ENCODE measurements at regions not wholly inside any gene's neighbourhood (a gene's known extent, or its start where the extent isn't known, plus 50 kb on each side); places are given as distances from the start of the nearest gene placed in this dataset.

GRCh38 chr1:29579821-29580425 is 343.6 kb downstream of the PTPRU start:
- ATAC-seq (ENCODE audit: low FRiP score in 2 of 2) (no peak), DNase-seq (no peak)
- Histone ChIP-seq H3K4me1 (no peaks in the 10 kb centered on the region), H3K27ac (no peak overlapping the region), H3K9me3 (no peaks in the 10 kb centered on the region), H3K27me3 (no peaks in the 10 kb centered on the region), H3K36me3 (no peaks in the 10 kb centered on the region), H3K4me3 (no peak overlapping the region)
- TF ChIP-seq POLR2A (IDR thresholded peaks at IDR 0.05), result no peak
- no peak for TF ChIP-seq EP300 (IDR thresholded peaks at IDR 0.05)
- no peak for TF ChIP-seq CTCF (IDR thresholded peaks at IDR 0.05)
- no peak for TF ChIP-seq POLR2AphosphoS5 (IDR thresholded peaks at IDR 0.05)
- 72 to 75% methylated on average over 5 of the region's 5 CpGs for WGBS, 2 donors

DNA sequence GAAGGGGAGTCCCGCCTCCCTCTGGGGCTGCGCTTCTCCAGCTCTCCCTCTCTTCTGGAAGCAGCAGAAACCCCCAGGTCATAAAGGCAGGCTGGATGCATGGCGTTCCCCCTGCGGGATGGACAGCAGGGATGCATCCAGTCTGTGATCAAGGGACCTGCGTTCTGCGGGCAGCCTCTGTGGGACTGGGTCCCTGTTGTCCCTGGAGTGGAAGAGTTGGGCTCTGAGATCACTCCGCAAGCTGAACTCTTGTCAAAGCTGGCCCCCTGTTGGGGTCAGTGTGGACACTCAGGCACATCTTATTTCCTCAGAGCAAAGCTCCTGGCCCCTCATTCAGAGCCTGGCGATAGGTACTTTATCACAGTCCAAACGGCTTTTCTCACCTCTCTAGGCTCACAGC is 341.2 kb downstream of the PTPRU start:
- no peak overlapping the region for H3K27ac ChIP-seq
- H3K4me1 ChIP-seq, result no peaks in the 10 kb centered on the region
- DNase-seq, result no peak
- no peaks in the 10 kb centered on the region for H3K27me3 ChIP-seq
- H3K36me3 ChIP-seq, result no peaks in the 10 kb centered on the region
- H3K4me3 ChIP-seq, result no peak overlapping the region
- TF ChIP-seq POLR2A (IDR thresholded peaks at IDR 0.05), result no peak
- TF ChIP-seq EP300 (IDR thresholded peaks at IDR 0.05), result no peak
- no peak for TF ChIP-seq POLR2AphosphoS5 (IDR thresholded peaks at IDR 0.05)
- TF ChIP-seq CTCF (IDR thresholded peaks at IDR 0.05), result no peak
- 54 to 64% methylated on average over 5 to 9 of the region's 9 CpGs for WGBS, 2 donors
- no peaks in the 10 kb centered on the region for H3K9me3 ChIP-seq
- no peak for ATAC-seq (ENCODE audit: low FRiP score in 2 of 2)

DNA sequence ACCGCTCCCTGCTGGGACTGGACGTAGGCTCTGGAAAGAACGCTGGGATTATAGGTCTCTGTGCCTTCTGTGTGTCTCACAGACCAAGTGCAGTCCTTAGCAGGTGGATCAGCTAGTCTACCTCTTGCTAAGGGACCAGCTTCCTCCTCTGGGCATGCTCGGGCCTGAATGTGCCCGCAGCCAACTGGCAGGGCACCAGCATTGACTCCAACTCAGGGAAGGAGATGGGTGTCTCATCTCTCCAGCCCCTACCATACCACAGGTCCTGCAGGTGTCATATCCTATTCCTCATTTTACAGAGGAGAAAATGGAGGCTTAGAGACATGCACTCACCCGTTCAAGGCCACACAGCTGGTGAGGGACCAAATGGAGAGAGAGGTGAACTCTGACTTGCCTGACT is 340.2 kb downstream of the PTPRU start:
- ATAC-seq (ENCODE audit: low FRiP score in 2 of 2) (no peak), DNase-seq (no peak)
- Histone ChIP-seq H3K4me1 (no peaks in the 10 kb centered on the region), H3K4me3 (no peak overlapping the region), H3K36me3 (no peaks in the 10 kb centered on the region), H3K27me3 (no peaks in the 10 kb centered on the region), H3K27ac (no peak overlapping the region), H3K9me3 (no peaks in the 10 kb centered on the region)
- TF ChIP-seq EP300 (IDR thresholded peaks at IDR 0.05) (no peak), POLR2A (IDR thresholded peaks at IDR 0.05) (no peak), POLR2AphosphoS5 (IDR thresholded peaks at IDR 0.05) (no peak), CTCF (IDR thresholded peaks at IDR 0.05) (no peak)
- WGBS, 2 donors, result 76 to 89% methylated on average over 4 to 6 of the region's 6 CpGs

DNA sequence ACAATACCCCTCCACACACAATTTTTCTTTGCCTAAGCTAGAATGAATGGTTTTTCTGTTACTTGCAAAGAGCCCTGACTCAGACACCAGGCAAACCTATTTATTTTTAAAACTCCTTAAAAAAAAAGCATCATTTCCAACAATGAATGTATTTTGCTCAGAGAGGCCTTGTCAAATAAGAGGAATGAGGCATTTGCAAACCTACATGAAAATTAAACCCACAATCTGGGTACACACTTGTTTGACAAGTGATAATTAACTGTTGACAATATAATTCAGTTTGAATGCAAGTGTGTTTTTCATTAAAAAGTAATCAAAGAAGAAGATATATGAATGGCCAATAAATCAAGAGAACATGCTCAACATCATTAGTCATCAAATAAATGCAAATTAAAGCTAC is 339.5 kb downstream of the PTPRU start:
- Histone ChIP-seq H3K27me3 (no peaks in the 10 kb centered on the region), H3K4me3 (no peak overlapping the region), H3K36me3 (no peaks in the 10 kb centered on the region), H3K4me1 (no peaks in the 10 kb centered on the region), H3K27ac (no peak overlapping the region), H3K9me3 (no peaks in the 10 kb centered on the region)
- TF ChIP-seq POLR2AphosphoS5 (IDR thresholded peaks at IDR 0.05), result no peak
- TF ChIP-seq POLR2A (IDR thresholded peaks at IDR 0.05), result no peak
- no peak for TF ChIP-seq EP300 (IDR thresholded peaks at IDR 0.05)
- TF ChIP-seq CTCF (IDR thresholded peaks at IDR 0.05), result no peak
- ATAC-seq (ENCODE audit: low FRiP score in 2 of 2), result no peak
- DNase-seq, result no peak

GRCh38 chr1:29575277-29575676 is 339.0 kb downstream of the PTPRU start:
- no peak overlapping the region for H3K4me3 ChIP-seq
- no peaks in the 10 kb centered on the region for H3K27me3 ChIP-seq
- H3K9me3 ChIP-seq, result no peaks in the 10 kb centered on the region
- no peak for TF ChIP-seq POLR2A (IDR thresholded peaks at IDR 0.05)
- no peak for DNase-seq
- H3K27ac ChIP-seq, result no peak overlapping the region
- 52 to 59% methylated on average over 6 of the region's 6 CpGs for WGBS, 2 donors
- H3K4me1 ChIP-seq, result no peaks in the 10 kb centered on the region
- no peaks in the 10 kb centered on the region for H3K36me3 ChIP-seq
- no peak for ATAC-seq (ENCODE audit: low FRiP score in 2 of 2)

All from upper lobe of left lung (tissue), 6 donors.